MM.1S (cell line): ENCODE measurements at regions not wholly inside any gene's neighbourhood (a gene's known extent, or its start where the extent isn't known, plus 50 kb on each side); places are given as distances from the start of the nearest gene placed in this dataset.

ENCODE experiments used
- DNase-seq: peaks from one replicate; pipeline ENCODE4 v3.0.0-alpha.2; 2015
- H2AFZ ChIP-seq: fragments of 300-600 bp; sonication (generic); 2 replicates; pipeline ENCODE4 v1.6.0; 2016; ENCODE audit warnings: antibody characterized with exemption, low read length
- H3F3A ChIP-seq: fragments of 300-600 bp; sonication (generic); 2 replicates; pipeline ENCODE4 v1.6.1; 2016; ENCODE audit warnings: mild to moderate bottlenecking, antibody characterized with exemption, low read length, moderate library complexity, mixed read lengths; ENCODE audit not compliant: insufficient read depth
- H3K27ac ChIP-seq: fragments of 300-600 bp; sonication (generic); 2 replicates; pipeline ENCODE4 v1.5.1; 2016; ENCODE audit warnings: mild to moderate bottlenecking, low read length
- H3K27me3 ChIP-seq: fragments of 300-600 bp; sonication (generic); replicated peaks from 2 replicates; pipeline ENCODE4 v1.6.0; 2016; ENCODE audit warnings: low read length; ENCODE audit not compliant: insufficient read depth
- H3K36me3 ChIP-seq: fragments of 300-600 bp; sonication (generic); replicated peaks from 2 replicates; pipeline ENCODE4 v1.6.1; 2016; ENCODE audit warnings: mild to moderate bottlenecking, low read length, mixed read lengths; ENCODE audit not compliant: insufficient read depth
- H3K4me1 ChIP-seq: fragments of 300-600 bp; sonication (generic); 2 replicates; pipeline ENCODE4 v1.6.1; 2016; ENCODE audit warnings: low read length, mixed read lengths
- H3K4me2 ChIP-seq: fragments of 300-600 bp; sonication (generic); 2 replicates; pipeline ENCODE4 v1.6.0; 2016; ENCODE audit warnings: low read depth, low read length
- H3K4me3 ChIP-seq: fragments of 300-600 bp; sonication (generic); 2 replicates; pipeline ENCODE4 v1.5.1; 2016; ENCODE audit warnings: low read length, mixed read lengths
- H3K79me2 ChIP-seq: fragments of 300-600 bp; sonication (generic); 2 replicates; pipeline ENCODE4 v1.6.1; 2016; ENCODE audit warnings: mixed run types, low read length, mixed read lengths
- H3K9ac ChIP-seq: fragments of 300-600 bp; sonication (generic); 2 replicates; pipeline ENCODE4 v1.6.1; 2016; ENCODE audit warnings: low read length, mixed read lengths
- H3K9me2 ChIP-seq: fragments of 300-600 bp; sonication (generic); replicated peaks from 2 replicates; pipeline ENCODE4 v1.6.1; 2016; ENCODE audit warnings: mild to moderate bottlenecking, low read length, mixed read lengths; ENCODE audit not compliant: insufficient read depth
- H3K9me3 ChIP-seq: fragments of 300-600 bp; sonication (generic); replicated peaks from 2 replicates; pipeline ENCODE4 v1.6.1; 2016; ENCODE audit warnings: mild to moderate bottlenecking, low read length, mixed read lengths; ENCODE audit not compliant: insufficient read depth
- H4K20me1 ChIP-seq: fragments of 300-600 bp; sonication (generic); 2 replicates; pipeline ENCODE4 v1.6.1; 2016; ENCODE audit warnings: mild to moderate bottlenecking, low read length, moderate library complexity, mixed read lengths; ENCODE audit not compliant: insufficient read depth
- CTCF ChIP-seq: fragments of 300-600 bp; sonication (generic); IDR thresholded peaks from 2 replicates; pipeline ENCODE4 v1.5.1; 2016; ENCODE audit warnings: antibody characterized with exemption, low read length, mixed read lengths
- EZH2 ChIP-seq: fragments of 300-600 bp; sonication (generic); optimal IDR thresholded peaks from 2 replicates; pipeline ENCODE3; 2017; ENCODE audit warnings: low read depth, mild to moderate bottlenecking, antibody characterized with exemption, low read length, mixed read lengths
- EZH2phosphoT487 ChIP-seq: fragments of 300-600 bp; sonication (generic); IDR thresholded peaks from 2 replicates; pipeline ENCODE4 v1.6.1; 2018; ENCODE audit warnings: antibody characterized with exemption, low read length

GRCh38 chr16:75913958-75914357 is 187.7 kb upstream of the CPHXL start:
- H3K27me3 ChIP-seq, result no peaks in the 10 kb centered on the region
- TF ChIP-seq EZH2phosphoT487 (no peak), EZH2 (no peak), CTCF (no peak)
- H3F3A ChIP-seq, result no peaks in the 10 kb centered on the region
- no peak overlapping the region for H2AFZ ChIP-seq
- no peaks in the 10 kb centered on the region for H3K79me2 ChIP-seq
- no peaks in the 10 kb centered on the region for H3K9me3 ChIP-seq
- DNase-seq, result no peak
- no peak overlapping the region for H3K4me3 ChIP-seq
- no peaks in the 10 kb centered on the region for H4K20me1 ChIP-seq
- H3K9ac ChIP-seq, result no peak overlapping the region
- H3K27ac ChIP-seq, result no peak overlapping the region
- no peak overlapping the region for H3K4me2 ChIP-seq
- no peaks in the 10 kb centered on the region for H3K9me2 ChIP-seq
- H3K36me3 ChIP-seq, result no peaks in the 10 kb centered on the region
- peaks cover 11% of the 10 kb centered on the region for H3K4me1 ChIP-seq

GRCh38 chr16:75916451-75916850 is 190.2 kb upstream of the CPHXL start:
- Histone ChIP-seq H3K4me2 (no peak overlapping the region), H3F3A (no peaks in the 10 kb centered on the region), H3K9ac (no peak overlapping the region), H3K27ac (no peak overlapping the region), H4K20me1 (no peaks in the 10 kb centered on the region), H2AFZ (no peak overlapping the region), H3K4me3 (no peak overlapping the region), H3K36me3 (no peaks in the 10 kb centered on the region), H3K9me3 (no peaks in the 10 kb centered on the region), H3K4me1 (no peaks in the 10 kb centered on the region), H3K79me2 (no peaks in the 10 kb centered on the region), H3K27me3 (no peaks in the 10 kb centered on the region), H3K9me2 (no peaks in the 10 kb centered on the region)
- no peak for TF ChIP-seq EZH2phosphoT487
- TF ChIP-seq CTCF, result no peak
- TF ChIP-seq EZH2, result no peak
- no peak for DNase-seq

- Histone ChIP-seq H3K4me1 (no peaks in the 10 kb centered on the region), H3K79me2 (no peaks in the 10 kb centered on the region), H3K36me3 (no peaks in the 10 kb centered on the region), H2AFZ (no peak overlapping the region), H3K4me3 (no peak overlapping the region), H3K9me3 (no peaks in the 10 kb centered on the region), H3K9me2 (no peaks in the 10 kb centered on the region), H4K20me1 (no peaks in the 10 kb centered on the region), H3K27ac (no peak overlapping the region), H3F3A (no peaks in the 10 kb centered on the region), H3K9ac (no peak overlapping the region), H3K27me3 (no peaks in the 10 kb centered on the region), H3K4me2 (no peak overlapping the region)
- no peak for DNase-seq
- TF ChIP-seq EZH2 (no peak), CTCF (no peak), EZH2phosphoT487 (no peak)
Measured at GRCh38 chr16:75918109-75918508, 191.8 kb upstream of the CPHXL start.
